Left lobe of liver (tissue), 2 donors: ENCODE measurements at regions not wholly inside any gene's neighbourhood (a gene's known extent, or its start where the extent isn't known, plus 50 kb on each side); places are given as distances from the start of the nearest gene placed in this dataset.
"Not testable (repeated sequence)": the region's sequence is repeated elsewhere in the genome, so short reads cannot be mapped to it uniquely, and the experiment has no call there.

Experiments used
- ATAC-seq: fragments of 200-7000 bp; cut with Tn5 transposase; one replicate; pipeline ENCODE4 v1.9.1; 2020; ENCODE audit warnings: mild to moderate bottlenecking, moderate library complexity
- DNase-seq: peaks from one replicate; pipeline ENCODE4 v3.0.0-alpha.2; 2020; ENCODE audit warnings: low spot score
- donor health status: DM: no; HTN: no; CAD: no; lungs with moderate emphysema.
- donor health status: DM: no; HTN: yes; CAD: no.

DNA sequence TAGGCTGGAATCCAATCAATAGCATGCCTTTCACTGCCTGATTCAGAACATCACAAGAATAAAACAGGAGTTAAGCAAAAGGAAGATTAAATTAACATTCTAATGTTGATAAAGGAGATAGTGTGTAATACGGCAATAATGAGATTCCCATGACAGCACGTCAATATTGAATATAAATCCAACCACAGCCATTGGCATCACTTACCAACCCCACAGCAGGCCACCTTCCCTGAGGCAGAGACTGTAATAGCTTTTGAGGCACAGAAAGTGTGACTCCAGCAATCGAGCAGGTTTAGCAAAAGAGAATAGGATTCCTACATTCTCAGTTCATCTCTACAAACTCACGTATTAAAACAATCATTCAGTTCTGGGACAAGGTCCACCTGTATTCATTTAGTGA, 954.6 kb upstream of the CDH18 start:
- ATAC-seq, DNase-seq: not testable (repeated sequence)

DNA sequence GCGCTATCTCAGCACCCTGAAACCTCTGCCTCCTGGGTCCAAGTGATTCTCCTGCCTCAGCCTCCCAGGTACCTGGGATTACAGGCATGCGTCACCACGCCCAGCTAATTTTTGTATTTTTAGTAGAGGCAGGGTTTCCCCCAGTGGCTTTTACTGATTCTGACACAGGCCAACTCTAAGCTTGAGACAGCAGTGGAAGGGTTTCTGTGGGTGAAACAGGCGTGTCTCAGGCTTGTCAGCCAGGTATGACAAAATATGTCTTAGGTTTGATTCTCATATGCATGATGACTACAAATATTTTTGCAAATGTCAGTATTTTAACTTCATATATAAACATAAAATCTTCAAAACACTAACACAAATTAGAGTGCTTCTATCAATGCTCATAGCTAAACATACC, 952.8 kb upstream of the CDH18 start:
- not testable (repeated sequence) for DNase-seq, ATAC-seq

DNA sequence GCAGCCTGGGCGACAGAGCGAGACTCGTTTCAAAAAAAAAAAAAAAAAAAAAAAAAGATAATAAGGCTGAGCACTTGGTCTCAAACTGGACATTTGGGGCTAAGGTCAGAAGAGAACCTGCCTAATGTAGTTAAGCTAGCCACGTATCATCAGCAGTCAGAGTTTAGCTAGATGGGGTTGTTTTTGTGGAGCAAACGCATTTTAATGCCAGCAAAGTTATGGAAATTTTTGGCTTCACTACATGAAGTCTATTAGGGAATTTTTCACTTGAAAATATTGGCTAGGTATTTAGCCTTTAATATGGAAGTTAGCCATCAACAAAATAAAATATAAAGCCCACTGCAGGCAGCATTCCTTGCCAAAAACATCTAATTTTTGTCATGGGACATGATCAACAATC, 902.9 kb upstream of the CDH18 start:
- DNase-seq, ATAC-seq: not testable (repeated sequence)

DNA sequence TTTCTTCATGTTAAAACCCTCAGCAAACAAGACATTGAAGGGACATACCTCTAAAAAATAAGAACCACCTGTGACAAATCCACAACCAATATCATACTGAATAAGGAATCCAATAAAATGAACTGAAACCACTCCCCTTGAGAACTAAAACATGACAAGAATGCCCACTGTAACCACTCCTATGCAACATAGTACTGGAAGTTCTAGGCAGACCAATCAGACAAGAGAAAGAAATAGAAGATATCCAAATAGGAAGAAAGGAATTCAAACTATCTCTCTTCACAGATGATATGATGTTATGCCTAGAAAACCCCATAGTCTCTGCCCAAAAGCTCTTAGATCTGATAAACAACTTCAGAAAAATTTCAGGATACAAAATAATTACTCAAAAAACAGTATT, 887.7 kb upstream of the CDH18 start:
- not testable (repeated sequence) for ATAC-seq, DNase-seq

DNA sequence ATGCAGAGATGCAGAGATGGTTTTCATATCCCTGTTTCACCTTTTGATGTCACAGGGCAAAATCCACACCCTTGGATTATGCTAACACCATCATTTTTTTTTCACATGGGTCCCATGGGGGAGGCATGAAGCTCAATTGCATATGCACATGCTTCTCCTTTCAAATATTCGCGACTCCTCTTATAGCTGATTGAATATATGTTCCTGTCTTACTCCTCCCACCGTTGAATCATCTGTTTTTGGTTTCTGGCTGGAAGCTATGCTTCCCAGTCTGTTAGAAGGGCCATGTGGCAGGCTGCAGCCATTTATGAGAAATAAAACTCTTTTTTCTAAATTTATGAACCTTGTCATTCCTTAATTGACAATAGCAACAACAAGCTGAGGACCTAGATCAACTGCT, 877.9 kb upstream of the CDH18 start:
- not testable (repeated sequence) for ATAC-seq, DNase-seq

DNA sequence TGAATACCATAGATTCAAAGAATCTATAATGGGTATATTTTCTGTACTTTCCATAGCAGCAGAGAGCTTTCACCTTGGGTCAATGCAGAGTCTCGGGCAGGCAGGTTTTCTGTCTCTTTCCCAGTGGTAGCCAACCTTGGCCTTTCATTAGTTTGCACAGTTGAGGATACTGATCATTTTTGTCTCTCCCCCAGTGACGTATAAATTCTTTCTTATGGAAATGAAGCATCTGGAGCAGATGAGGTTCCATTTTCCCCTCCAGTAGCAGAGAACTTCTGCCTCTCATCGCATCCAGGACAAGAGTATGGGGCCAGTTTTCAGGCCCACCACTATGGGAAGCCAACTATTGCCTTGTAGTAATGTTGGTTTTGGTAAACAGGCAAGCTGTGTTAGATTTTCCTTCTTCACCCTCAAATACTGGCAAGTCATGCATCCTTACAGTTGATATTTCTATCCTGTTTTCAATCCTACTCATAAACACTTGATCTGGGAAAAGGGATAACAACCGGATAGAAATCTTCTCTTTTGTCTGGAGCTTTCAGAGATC, 845.2 kb upstream of the CDH18 start:
- ATAC-seq = no peak
- no peak for DNase-seq

DNA sequence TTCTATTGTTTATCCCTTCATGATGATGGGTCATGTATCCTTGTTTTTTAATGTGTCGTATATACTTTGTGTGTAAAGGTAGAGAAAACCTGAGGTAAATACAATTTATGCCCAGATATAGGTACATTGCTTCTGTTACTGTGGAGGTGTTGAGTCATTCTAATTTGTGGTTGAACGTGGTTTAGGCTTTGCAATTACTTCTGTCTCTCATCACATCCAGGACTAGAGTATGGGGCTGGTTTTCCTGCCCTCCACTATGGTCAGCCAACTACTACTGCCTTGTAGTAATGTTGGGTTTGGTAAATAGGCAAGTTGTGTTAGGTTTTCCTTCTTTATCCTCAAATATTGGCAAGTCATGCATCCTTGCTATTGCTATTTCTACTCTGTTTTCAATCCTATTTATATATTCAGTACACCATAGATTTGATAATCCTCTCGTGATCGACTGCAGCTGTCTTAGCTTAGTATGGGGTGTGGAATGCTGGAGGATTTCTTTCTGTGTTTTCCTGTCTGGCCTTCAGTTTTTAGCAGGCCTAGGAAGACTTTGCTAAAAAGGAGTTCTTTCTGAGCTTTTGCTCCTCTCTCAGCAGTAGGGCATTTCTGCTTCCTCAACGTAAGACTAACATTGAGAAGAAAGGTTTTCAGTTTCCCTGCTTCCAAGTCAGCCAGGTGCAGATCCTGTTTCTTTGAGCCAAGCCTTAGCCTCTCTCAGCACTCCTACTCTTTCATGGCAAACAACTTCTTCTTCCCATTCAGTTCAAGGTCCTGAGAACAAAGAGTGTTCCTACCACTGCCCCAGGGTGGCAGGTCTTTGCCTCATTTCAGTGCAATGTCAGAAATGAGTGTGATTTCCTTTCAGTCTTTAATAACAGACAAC, 844.4 kb upstream of the CDH18 start:
- no peak for ATAC-seq
- no peak for DNase-seq

DNA sequence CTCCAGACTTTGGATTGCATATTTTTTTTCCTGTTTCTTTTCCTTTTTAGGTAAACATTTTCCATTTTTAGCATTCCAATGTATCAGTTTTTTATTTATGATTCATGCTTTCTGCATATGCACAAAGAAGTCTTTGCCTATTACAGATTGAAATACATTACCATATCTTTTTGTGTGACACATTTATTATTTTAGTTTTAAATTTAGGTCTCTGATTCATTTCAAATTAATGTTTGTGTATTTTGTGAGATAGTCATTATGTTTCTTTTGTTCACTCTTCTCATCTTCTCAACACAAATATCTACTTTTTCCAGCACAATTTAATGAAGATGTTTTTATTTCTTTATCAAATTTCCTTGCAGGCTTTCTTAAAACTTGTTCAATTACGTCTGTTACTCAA, 838.0 kb upstream of the CDH18 start:
- DNase-seq, ATAC-seq: not testable (repeated sequence)

DNA sequence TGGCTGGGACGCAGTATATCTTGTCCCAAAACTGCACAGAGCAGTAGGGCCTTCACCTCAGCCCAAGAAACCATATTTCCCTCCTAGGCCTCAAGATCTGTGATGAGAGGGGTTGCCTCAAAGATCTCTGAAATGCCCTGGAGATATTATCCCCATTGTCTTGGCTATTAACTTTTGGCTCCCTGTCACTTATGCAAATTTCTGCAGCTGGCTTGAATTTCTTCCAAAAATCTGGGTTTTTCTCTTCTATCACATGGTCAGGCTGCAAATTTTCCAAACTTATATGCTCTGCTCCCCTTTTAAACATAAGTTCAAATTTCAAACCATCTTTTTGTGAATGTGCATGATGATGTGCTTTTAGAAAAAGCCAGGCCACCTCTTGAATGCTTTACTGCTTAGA, 809.2 kb upstream of the CDH18 start:
- ATAC-seq, DNase-seq: not testable (repeated sequence)

DNA sequence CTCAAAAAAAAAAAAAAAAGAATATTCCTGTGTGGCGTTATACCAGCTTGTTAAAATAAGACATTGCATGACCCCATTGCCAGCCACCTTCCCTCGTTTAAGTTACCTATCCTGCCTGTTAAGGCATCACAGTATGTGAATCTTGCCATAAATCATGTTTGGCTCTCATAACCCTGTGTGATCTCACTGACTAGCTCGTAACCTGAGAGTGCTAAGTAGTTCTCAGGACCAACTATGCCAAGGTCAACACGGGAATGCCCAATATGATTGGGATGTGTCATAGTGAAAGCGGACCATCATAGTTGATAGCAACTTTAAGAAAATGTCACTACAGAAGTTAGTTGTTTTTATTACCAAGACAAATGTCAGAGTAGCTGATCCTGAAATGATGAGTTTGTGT, 796.8 kb upstream of the CDH18 start:
- not testable (repeated sequence) for ATAC-seq, DNase-seq

DNA sequence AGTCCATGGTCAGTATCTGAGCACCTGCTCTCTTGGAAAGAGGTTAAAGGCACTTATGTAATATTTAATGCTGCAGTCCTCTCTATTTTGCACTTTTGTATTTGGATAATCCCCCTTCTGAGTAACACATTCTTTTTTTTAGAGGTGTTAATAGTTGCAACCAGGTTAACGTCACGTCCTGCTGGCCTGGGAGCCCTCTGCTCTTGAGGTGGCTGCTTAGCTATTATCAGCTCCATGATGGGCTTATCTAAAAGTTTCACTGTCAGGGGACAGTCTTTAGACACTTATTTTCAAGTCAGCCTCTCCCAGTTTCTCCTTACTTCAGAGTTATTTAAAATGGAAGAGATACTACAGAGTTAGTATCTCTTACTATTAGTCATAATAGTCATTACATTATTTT, 795.5 kb upstream of the CDH18 start:
- not testable (repeated sequence) for DNase-seq, ATAC-seq

DNA sequence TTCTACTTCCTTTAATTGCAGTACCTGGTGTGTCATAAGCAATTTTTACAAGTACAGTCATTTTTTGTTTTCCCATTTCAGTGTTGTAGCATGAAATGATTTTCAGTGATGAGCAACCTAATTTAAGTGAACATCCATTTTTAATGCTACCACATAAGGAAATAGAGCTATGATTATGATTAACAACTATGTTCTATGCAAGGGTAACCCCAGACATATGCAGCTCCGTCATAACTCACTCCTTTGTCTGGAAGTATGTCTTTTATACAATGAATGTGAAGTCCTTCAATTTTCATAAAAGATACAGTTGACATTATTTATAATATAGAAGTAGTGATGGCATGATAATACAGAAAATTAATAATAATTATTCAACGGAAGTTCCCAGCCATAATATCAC, 783.3 kb upstream of the CDH18 start:
- ATAC-seq, DNase-seq: not testable (repeated sequence)

DNA sequence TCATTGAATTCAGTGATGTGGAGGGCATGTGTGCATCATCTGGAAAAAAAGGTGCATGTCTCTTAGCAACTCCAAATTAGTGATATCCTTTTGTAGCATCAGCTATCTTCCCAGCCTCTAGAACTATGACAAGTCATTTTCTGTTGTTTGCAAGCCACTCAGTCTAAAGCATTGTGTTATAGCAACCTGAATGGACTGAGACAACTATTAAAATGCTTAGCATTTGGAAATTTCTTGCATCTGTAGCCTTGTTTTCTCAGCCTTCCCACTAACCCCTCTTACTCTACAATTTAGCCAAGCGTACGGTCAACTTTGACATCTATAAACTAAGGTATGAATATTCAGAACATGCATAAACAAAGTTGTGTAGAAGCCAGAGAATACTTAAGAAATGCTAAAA, 777.1 kb upstream of the CDH18 start:
- not testable (repeated sequence) for DNase-seq

DNA sequence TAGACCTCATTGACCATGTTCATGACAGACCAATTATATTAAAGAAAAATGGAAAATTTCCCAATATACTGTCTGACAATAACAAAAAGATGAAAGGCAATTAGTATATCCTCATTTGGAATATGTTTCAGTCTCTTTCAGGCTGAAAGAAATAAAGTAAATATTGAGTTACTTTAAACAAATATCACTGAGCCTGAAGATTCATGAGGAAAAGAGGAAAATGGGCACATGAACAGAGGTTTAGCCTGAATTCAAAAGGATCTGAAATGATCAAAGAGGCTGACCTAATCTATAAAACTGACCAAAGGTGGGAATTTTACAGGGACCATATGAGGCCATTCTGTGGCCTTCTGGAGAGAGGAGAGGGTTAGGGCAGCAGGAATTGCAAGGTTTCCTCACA, 771.5 kb upstream of the CDH18 start:
- ATAC-seq = peak; percentile 40

More for the DNA sequence above, 777.1 kb upstream of the CDH18 start:
- ATAC-seq = not testable (repeated sequence)

DNA sequence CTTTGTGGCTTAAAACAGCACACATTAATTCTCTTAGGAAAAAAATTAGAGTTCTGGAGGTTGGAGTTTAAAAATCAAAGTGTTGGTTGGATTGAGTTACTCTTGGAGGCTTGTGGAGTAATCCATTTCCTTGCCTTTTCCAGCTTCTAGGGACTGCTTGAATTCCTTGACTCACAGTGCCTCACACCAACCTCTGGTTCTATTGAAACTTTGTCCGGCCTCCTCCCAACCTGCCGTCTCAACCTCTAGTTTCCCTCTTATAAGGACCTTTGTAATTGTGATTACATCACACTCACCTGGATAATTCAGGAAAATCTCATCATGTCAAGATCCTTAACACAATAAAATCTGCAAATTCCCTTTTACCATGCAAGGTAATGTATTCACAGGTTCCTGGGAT, 764.2 kb upstream of the CDH18 start:
- not testable (repeated sequence) for DNase-seq, ATAC-seq

More for the DNA sequence above, 771.5 kb upstream of the CDH18 start:
- DNase-seq = not testable (repeated sequence)

DNA sequence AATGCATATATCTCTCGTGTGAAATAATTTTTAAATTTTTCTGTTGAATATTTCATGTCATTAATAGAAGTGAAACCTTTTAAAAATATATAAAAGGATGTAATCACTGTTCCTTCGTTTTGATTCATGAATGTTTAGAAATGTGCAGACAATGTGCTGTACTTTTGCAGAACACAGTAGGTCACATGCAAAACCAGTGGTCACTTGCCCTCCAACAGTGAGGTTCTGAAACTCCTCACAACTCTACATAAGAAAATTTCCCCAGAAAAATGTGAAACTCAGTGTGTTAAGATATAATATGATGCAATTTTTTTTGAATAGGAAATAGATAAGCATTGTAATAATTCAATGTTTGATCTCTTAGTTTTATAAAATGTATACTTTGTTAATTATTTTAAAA, 747.7 kb upstream of the CDH18 start:
- not testable (repeated sequence) for ATAC-seq

DNA sequence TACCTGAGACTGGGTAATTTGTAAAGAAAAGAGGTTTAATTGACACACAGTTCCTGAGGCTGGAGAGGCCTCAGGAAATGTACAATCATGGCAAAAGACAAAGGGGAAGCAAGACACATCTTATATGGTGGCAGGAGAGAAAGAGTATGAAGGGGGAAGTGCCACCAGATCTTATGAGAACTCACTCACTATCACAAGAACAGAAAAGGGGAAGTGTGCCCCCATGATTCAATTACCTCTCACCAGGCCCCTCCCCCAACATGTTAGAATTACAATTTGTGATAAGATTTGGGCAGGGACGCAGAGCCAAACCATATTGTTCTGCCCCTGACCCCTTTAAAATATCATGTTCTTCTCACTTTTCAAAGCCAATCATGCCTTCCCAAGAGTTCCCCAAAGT, 744.2 kb upstream of the CDH18 start:
- ATAC-seq, DNase-seq: not testable (repeated sequence)

More for the DNA sequence above, 747.7 kb upstream of the CDH18 start:
- DNase-seq = not testable (repeated sequence)

DNA sequence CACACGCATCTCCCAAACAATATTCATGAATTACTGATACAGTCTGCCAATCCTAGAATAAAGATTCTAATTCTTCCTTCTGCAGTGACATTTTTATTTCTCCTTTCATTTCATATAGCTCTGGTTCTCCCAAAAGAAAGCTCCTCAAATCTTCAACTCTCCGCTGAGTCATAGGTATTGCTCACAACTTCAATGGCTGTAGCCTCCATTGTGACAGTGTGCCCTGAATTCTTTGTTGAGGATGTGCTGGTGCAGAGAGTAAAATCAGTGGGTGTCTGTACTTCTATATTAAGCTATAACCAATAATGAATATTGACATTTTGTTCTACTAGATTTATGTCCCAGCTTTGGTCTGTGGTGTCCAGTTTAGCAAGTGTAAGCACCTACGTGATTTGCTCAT, 733.3 kb upstream of the CDH18 start:
- not testable (repeated sequence) for DNase-seq

DNA sequence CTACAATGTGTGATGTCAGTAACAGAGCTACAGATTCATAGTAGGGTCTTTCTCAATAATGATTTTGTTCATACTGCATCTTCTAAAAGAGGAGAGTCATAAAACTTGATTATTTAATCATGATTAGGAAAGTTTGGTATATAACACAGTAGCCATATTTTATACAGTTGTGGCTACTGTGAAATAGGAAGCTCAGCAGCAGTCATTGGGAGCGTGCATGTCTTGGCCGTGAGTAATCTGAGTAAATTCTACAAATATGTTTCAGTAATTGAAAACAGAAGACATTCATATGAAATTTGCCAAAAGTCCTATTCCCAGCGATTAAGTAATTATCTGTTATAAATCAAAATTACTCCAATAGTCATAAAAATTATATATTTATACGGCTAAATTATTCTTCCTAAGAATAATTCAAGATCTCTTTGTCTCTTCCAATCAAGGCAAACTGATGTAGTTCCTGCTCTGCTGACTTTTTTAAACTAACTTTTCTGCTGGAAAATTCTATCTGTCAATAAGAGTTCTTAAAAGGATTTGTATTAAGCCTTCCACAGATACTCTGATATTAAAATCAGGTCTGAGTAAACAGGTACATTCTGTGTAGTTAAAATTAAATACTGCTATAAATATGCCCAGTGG, 723.6 kb upstream of the CDH18 start:
- ATAC-seq, DNase-seq: not testable (repeated sequence)

More for the DNA sequence above, 733.3 kb upstream of the CDH18 start:
- not testable (repeated sequence) for ATAC-seq

DNA sequence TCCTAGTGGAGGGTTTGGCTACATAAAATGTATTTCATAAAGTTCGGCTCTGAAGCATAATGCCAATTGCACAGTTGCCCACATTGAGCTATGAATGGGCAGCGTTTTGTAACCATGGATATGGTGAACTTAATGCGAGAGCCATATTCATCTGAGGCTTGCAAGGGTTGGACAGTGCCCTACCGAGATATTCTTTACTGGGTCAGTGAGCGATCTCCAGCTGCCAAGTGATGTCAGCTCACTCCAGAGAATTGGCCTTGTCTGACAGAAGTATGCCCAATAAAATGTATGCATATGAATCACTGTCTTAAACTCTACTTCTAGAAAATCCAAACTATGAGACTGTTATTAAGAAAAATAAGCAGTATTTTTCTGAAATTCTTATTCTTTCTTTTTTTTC, 719.6 kb upstream of the CDH18 start:
- ATAC-seq, DNase-seq: not testable (repeated sequence)

DNA sequence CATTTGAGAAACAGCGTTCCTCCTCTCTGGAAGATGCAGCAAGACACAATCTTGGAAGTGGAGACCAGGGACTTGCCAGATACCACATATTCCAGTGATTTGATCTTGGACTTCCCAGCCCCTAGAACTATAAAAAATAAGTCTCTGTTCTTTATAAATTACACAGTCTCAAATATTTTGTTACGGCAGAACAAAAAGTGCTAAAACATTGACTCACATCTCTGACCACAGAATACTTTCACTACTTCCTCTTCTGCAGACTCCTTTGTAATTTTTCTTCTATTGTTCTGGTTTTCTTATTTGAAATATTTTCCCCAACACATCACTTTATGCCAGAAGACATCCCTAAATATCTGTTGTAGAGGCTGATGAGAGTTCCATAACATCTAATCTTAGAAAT, 706.1 kb upstream of the CDH18 start:
- DNase-seq (no peak), ATAC-seq (no peak)
